ENCODE measurements at regions not wholly inside any gene's neighbourhood (a gene's known extent, or its start where the extent isn't known, plus 50 kb on each side); places are given as distances from the start of the nearest gene placed in this dataset.
"Not testable (repeated sequence)": the region's sequence is repeated elsewhere in the genome, so short reads cannot be mapped to it uniquely, and the experiment has no call there.

DNA sequence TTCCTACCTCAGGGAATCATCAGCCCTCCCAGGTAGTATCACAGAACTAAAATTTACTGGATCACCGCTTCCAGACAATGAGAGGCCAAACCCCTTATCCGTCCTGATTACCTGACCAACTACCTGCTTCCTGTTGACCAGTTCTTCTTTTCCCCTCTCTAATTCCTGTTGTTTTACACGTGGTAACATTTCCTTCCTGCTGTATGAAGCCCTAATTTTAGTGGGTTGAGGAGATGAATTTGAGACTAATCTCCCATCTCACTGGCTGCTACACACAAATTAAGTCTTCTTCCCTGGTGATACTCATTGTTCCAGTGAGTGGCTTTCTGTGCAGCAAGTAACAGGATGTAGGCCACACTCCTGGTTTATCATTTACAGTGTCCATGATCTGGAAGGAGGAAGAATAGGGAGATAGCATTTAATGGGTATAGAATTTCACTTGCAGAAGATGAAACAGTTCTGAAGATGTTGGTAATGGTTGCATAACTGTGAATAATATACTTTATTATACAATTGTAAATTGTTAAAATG is 2112.9 kb downstream of the NCAM2 start:
- DNase-seq: no peak

DNA sequence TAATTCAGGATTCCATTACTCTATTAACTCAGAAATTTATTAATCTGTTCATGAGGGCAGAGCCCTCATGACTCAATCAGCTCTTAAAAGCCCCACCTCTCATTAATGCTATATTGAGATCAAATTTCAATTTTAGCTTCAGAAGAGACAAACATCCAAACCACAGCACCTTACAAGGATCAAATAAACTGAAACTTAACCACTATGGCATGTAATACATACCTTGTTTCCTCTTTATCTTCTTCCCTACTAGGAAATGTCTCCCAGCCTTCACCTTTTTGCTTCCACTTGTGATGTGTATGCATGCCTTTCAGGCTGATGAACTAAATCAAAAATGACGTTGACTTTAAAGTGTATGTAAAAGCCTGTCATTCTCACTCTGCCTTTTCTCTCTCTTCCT is 2121.3 kb downstream of the NCAM2 start:
- no peak for DNase-seq

DNA sequence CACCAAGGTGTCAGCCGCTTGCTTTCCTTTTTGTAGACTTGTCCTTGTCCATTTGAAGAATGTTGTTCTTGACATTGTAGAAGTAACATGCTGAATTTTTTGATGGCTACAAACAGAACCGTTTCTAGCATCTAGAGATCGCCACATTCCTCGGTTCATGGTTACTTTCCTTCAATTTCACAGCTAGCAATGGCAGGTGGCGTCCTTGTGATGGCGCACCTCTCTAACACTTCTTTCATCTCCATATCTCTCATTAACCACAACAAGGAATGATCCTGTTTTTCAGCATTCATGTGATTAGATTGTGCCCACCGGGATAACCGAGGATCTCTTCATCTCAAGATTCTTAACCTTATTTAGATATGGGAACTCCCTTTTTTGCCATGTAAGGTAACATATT is 2129.8 kb downstream of the NCAM2 start:
- no peak for DNase-seq

DNA sequence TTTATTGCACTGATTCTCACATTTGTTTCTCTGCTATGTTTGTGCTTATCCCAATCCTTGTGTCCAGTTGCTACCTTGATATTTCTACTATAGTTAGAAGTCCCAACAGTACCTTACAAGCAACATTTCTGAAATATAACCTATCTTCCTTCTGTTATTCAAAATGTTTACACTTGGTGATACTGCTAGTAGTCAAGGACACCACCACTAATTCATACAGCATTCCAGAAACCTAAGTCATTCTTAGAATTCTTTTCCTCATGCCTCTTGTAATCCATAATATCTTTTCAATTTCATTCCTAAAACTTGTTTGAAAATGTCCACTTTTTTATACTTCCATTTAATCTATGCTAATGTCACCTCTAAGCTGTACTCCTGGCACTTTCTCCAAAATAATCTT is 2132.1 kb downstream of the NCAM2 start:
- DNase-seq: no peak

GRCh38 chr21:23131177-23131576 is 2133.0 kb downstream of the NCAM2 start:
- peak; percentile 3 for DNase-seq

- no peak for DNase-seq
These were observed 2140.6 kb downstream of the NCAM2 start for GRCh38 chr21:23138797-23139196.

- no peak for DNase-seq
These were observed 2153.9 kb downstream of the NCAM2 start for GRCh38 chr21:23152130-23152529.

GRCh38 chr21:23153842-23154241 is 2155.6 kb downstream of the NCAM2 start:
- DNase-seq: not testable (repeated sequence)

DNA sequence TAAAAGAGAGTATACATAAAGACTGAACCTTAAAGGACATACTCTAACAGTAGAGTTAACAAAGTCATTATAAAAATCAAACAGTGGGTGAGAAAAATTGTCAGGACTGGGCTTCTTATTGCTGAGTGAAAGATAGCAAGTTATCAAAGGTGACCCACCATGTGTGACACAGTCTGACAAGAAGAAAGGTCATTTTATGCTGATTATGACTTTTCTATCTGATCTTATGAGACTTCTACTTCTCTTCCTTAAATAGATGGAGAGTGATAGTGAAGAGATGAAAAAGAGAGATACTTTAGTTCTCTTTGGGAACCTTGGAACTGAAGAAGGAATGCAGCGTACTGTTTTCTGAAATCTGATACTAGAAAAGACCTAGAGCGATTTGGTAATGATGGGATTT is 2157.1 kb downstream of the NCAM2 start:
- DNase-seq: no peak

DNA sequence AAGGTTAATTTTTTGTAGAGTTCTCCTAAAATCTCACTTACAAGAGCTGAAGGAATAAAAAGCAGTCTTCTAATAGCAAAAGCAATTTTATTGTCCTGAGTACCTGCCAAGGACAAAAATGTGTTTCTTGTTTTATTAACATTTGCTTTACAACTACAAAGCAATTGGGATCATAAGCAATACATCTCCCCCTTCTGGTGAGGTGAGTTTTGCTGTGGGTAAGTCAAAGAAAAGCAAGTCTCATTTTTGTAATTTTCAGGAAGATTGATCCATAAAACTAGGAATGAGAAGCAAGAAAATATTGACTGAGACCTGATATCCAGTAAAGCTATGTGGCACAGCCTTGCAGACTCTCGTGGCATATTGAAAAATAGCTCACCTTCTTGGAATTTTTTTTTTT is 2162.7 kb downstream of the NCAM2 start:
- no peak for DNase-seq

DNA sequence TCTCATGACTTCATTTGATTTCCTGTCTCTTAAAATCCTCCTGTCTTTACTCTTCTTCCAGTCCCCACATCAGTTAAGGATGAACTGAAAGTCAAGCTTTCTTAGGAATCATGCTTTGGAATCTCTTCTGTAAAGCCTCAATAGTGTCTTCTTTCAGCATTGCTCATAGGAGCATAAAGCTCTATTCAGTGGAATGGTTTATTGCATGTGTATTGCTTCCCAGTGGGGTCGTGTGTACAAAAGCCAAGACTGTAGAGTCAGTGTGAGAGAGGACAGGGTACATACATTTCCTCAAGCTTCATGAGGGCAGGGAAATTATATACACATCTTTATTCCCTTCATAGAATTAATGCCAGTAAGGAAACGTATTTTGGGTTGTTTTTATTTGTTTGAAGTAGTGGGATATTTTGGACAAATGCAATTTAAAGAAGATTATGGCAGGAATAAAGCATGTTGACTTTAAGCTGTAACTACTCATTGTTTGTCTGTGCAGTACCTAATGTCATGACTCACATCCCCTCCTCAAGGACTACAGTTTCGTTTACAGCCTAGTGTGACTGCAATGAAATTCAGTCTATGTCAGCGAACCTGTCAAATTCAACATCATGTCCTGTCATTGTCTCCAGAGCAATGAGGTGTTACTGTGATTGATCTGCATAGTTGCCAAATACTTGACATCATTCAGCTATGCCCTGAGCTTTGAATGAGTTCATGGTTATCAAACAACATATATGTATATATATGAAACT is 2164.2 kb downstream of the NCAM2 start:
- no peak for DNase-seq
